A673 (cell line): ENCODE measurements at regions not wholly inside any gene's neighbourhood (a gene's known extent, or its start where the extent isn't known, plus 50 kb on each side); places are given as distances from the start of the nearest gene placed in this dataset.

Source experiments
- CTCF ChIP-seq: fragments of 300-800, 200-600 bp; sonication (generic); conservative IDR thresholded peaks from 2 replicates; pipeline ENCODE4 v1.5.1; 2017; ENCODE audit warnings: low read depth, mild to moderate bottlenecking, antibody characterized with exemption, low read length, moderate library complexity, mixed read lengths
- EZH2 ChIP-seq: fragments of 200-600 bp; sonication (generic); IDR thresholded peaks from 2 replicates; pipeline ENCODE4 v1.6.1; 2017; ENCODE audit warnings: borderline replicate concordance, low read depth, mild to moderate bottlenecking, mixed read lengths, antibody characterized with exemption, low read length; ENCODE audit not compliant: poor library complexity, severe bottlenecking

DNA sequence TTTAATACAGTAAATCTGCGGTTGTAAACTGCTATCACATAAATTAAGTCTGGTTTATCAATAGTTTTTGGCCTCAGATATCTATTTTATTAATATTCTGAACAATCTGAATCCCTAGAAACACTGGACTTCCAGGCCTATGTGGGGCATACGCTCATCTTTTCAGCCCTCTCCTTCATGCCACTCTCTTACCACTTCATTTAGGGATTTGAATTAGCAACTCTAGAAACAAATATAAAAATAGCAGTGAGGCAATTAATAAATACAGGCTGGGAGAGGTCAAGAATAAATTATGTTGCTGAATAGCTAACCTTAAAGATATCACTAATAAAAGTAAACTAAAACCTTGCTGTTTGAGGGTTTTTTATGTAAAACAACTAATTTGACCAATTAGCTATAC is 480.3 kb upstream of the CD180 start:
- no peak for TF ChIP-seq CTCF
- TF ChIP-seq EZH2 = no peak
